GM12874 (cell line): ENCODE measurements at regions not wholly inside any gene's neighbourhood (a gene's known extent, or its start where the extent isn't known, plus 50 kb on each side); places are given as distances from the start of the nearest gene placed in this dataset.

ENCODE experiments used
- CTCF ChIP-seq: IDR thresholded peaks from 2 replicates; pipeline ENCODE4 v1.5.1; 2011; ENCODE audit warnings: low read depth, mild to moderate bottlenecking, control low read depth, low read length, moderate library complexity; ENCODE audit not compliant: insufficient read depth

GRCh38 chr3:152538518-152538917 lies 269.8 kb downstream of the MBNL1 start:
- no peak for TF ChIP-seq CTCF

GRCh38 chr3:152539191-152539764 lies 270.5 kb downstream of the MBNL1 start:
- peak; percentile 40; the same call in 1 of the 2 replicates for TF ChIP-seq CTCF

GRCh38 chr3:152540120-152540519 lies 271.4 kb downstream of the MBNL1 start:
- no peak for TF ChIP-seq CTCF

GRCh38 chr3:152547153-152547552 lies 278.4 kb downstream of the MBNL1 start:
- TF ChIP-seq CTCF, result no peak

- no peak for TF ChIP-seq CTCF
Observed at GRCh38 chr3:152549263-152549662, 280.5 kb downstream of the MBNL1 start.

- TF ChIP-seq CTCF, result no peak
Observed at GRCh38 chr3:152550284-152550683, 281.6 kb downstream of the MBNL1 start.

- TF ChIP-seq CTCF, result no peak
Observed at GRCh38 chr3:152554980-152555379, 280.0 kb upstream of the P2RY1 start.

GRCh38 chr3:152555666-152556291 lies 279.2 kb upstream of the P2RY1 start:
- no peak for TF ChIP-seq CTCF
